ENCODE measurements at regions not wholly inside any gene's neighbourhood (a gene's known extent, or its start where the extent isn't known, plus 50 kb on each side); places are given as distances from the start of the nearest gene placed in this dataset.

GRCh38 chr5:6827526-6828219, 114.4 kb downstream of the TENT4A start:
- TF ChIP-seq POLR2A (IDR thresholded peaks at IDR 0.05) (no peak), CTCF (IDR thresholded peaks at IDR 0.05) (no peak), POLR2AphosphoS5 (IDR thresholded peaks at IDR 0.05) (no peak)
- Histone ChIP-seq H3K4me1 (replicated peaks) (no peaks in the 10 kb centered on the region), H3K36me3 (no peaks in the 10 kb centered on the region), H3K9me3 (no peaks in the 10 kb centered on the region), H3K27ac (no peak overlapping the region), H3K4me3 (no peak overlapping the region), H3K27me3 (replicated peaks; ENCODE audit: insufficient read depth) (no peaks in the 10 kb centered on the region)
- WGBS, result 68% methylated on average over 9 of the region's 9 CpGs
- DNase-seq (ENCODE audit: low spot score), result no peak
- intact Hi-C loops (cut with DNase I), result no loop called here

GRCh38 chr5:6829150-6829784, 116.0 kb downstream of the TENT4A start:
- H3K27ac ChIP-seq, result no peak overlapping the region
- WGBS, result 71% methylated on average over 5 of the region's 5 CpGs
- H3K27me3 ChIP-seq (replicated peaks; ENCODE audit: insufficient read depth), result no peaks in the 10 kb centered on the region
- no peak for TF ChIP-seq CTCF (IDR thresholded peaks at IDR 0.05)
- TF ChIP-seq POLR2A (IDR thresholded peaks at IDR 0.05), result no peak
- TF ChIP-seq POLR2AphosphoS5 (IDR thresholded peaks at IDR 0.05), result no peak
- no peaks in the 10 kb centered on the region for H3K4me1 ChIP-seq (replicated peaks)
- intact Hi-C loops (cut with DNase I), result no loop called here
- no peak for DNase-seq (ENCODE audit: low spot score)
- H3K4me3 ChIP-seq, result no peak overlapping the region
- H3K9me3 ChIP-seq, result no peaks in the 10 kb centered on the region
- no peaks in the 10 kb centered on the region for H3K36me3 ChIP-seq

- DNase-seq (ENCODE audit: low spot score), result no peak
- Histone ChIP-seq H3K9me3 (no peaks in the 10 kb centered on the region), H3K36me3 (no peaks in the 10 kb centered on the region), H3K4me3 (no peak overlapping the region), H3K27me3 (replicated peaks; ENCODE audit: insufficient read depth) (no peaks in the 10 kb centered on the region), H3K4me1 (replicated peaks) (no peaks in the 10 kb centered on the region), H3K27ac (no peak overlapping the region)
- TF ChIP-seq CTCF (IDR thresholded peaks at IDR 0.05), result no peak
- no peak for TF ChIP-seq POLR2A (IDR thresholded peaks at IDR 0.05)
- TF ChIP-seq POLR2AphosphoS5 (IDR thresholded peaks at IDR 0.05), result no peak
- intact Hi-C loops (cut with DNase I), result no loop called here
- 91% methylated on average over 15 of the region's 15 CpGs for WGBS
Observed at GRCh38 chr5:6830643-6831239, 117.5 kb downstream of the TENT4A start.

GRCh38 chr5:6831678-6832671, 118.7 kb downstream of the TENT4A start:
- H3K9me3 ChIP-seq, result no peaks in the 10 kb centered on the region
- intact Hi-C loops (cut with DNase I), result no loop called here
- 56% methylated on average over 7 of the region's 7 CpGs for WGBS
- no peaks in the 10 kb centered on the region for H3K36me3 ChIP-seq
- no peaks in the 10 kb centered on the region for H3K4me1 ChIP-seq (replicated peaks)
- TF ChIP-seq POLR2AphosphoS5 (IDR thresholded peaks at IDR 0.05), result no peak
- H3K27ac ChIP-seq, result no peak overlapping the region
- DNase-seq (ENCODE audit: low spot score), result no peak
- no peaks in the 10 kb centered on the region for H3K27me3 ChIP-seq (replicated peaks; ENCODE audit: insufficient read depth)
- H3K4me3 ChIP-seq, result no peak overlapping the region

DNA sequence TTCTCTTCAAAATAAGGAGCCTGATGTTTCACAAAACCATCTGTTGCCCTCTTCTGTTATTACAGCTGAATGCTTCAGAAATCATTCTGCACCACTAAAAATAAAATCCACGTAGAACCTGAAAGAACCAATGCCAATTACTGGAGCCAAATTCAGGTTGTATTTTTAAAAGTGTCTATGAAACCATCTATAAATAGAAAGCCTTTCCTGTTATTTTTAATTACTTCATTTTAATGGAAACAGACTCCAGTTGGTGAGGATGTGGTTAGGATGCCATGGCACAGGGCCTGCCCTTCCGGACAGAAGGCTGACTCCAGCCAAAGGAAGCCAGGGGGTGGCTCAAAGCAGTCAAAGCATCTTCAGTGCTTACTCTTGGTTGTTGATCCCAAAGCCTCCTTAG, 119.8 kb downstream of the TENT4A start:
- no peaks in the 10 kb centered on the region for H3K9me3 ChIP-seq
- H3K27ac ChIP-seq, result no peak overlapping the region
- no peaks in the 10 kb centered on the region for H3K27me3 ChIP-seq (replicated peaks; ENCODE audit: insufficient read depth)
- TF ChIP-seq POLR2A (IDR thresholded peaks at IDR 0.05), result no peak
- TF ChIP-seq CTCF (IDR thresholded peaks at IDR 0.05), result no peak
- no peak for TF ChIP-seq POLR2AphosphoS5 (IDR thresholded peaks at IDR 0.05)
- 11% methylated on average over 2 of the region's 2 CpGs for WGBS
- no peak overlapping the region for H3K4me3 ChIP-seq
- no peak for DNase-seq (ENCODE audit: low spot score)
- H3K36me3 ChIP-seq, result no peaks in the 10 kb centered on the region
- intact Hi-C loops (cut with DNase I), result no loop called here
- H3K4me1 ChIP-seq (replicated peaks), result no peaks in the 10 kb centered on the region

Measured in prostate gland (tissue), 2 donors.